HepG2 (cell line): ENCODE measurements at regions not wholly inside any gene's neighbourhood (a gene's known extent, or its start where the extent isn't known, plus 50 kb on each side); places are given as distances from the start of the nearest gene placed in this dataset.

Experiments
- ARHGAP35 ChIP-seq: sonication (generic); formaldehyde crosslinking; IDR thresholded peaks from 2 replicates; pipeline ENCODE4 v1.9.0; 2022; ENCODE audit warnings: mild to moderate bottlenecking, inconsistent platforms, moderate library complexity, missing genetic modification reagents, borderline replicate concordance
- FOXJ3 ChIP-seq: sonication (generic); formaldehyde crosslinking; IDR thresholded peaks from 2 replicates; pipeline ENCODE4 v1.4.0; 2020; ENCODE audit warnings: missing genetic modification reagents, mild to moderate bottlenecking, borderline replicate concordance
- GZF1 ChIP-seq: sonication (generic); formaldehyde crosslinking; IDR thresholded peaks from 2 replicates; pipeline ENCODE4 v1.5.1; 2020; ENCODE audit warnings: mild to moderate bottlenecking, missing genetic modification reagents
- MED8 ChIP-seq: sonication (generic); formaldehyde crosslinking; IDR thresholded peaks from 2 replicates; pipeline ENCODE4 v1.8.1; 2023; ENCODE audit warnings: mild to moderate bottlenecking, missing genetic modification reagents; ENCODE audit not compliant: insufficient replicate concordance
- ZC3H4 ChIP-seq: sonication (generic); formaldehyde crosslinking; IDR thresholded peaks from 2 replicates; pipeline ENCODE4 v1.4.0; 2020; ENCODE audit warnings: missing genetic modification reagents, borderline replicate concordance
- ZMAT3 ChIP-seq: sonication (generic); formaldehyde crosslinking; conservative IDR thresholded peaks from 2 replicates; pipeline ENCODE4 v1.7.0; 2021; ENCODE audit warnings: missing genetic modification reagents
- ZNF18 ChIP-seq: sonication (generic); formaldehyde crosslinking; IDR thresholded peaks from 2 replicates; pipeline ENCODE4 v1.8.0; 2022; ENCODE audit warnings: mild to moderate bottlenecking, missing genetic modification reagents; ENCODE audit not compliant: insufficient replicate concordance
- ZNF280D ChIP-seq: sonication (generic); formaldehyde crosslinking; IDR thresholded peaks from 2 replicates; pipeline ENCODE4 v1.5.1; 2020; ENCODE audit warnings: mild to moderate bottlenecking, missing genetic modification reagents
- ZNF335 ChIP-seq: sonication (generic); formaldehyde crosslinking; IDR thresholded peaks from 2 replicates; pipeline ENCODE4 v1.4.0; 2020; ENCODE audit warnings: missing genetic modification reagents
- ZNF883 ChIP-seq: sonication (generic); formaldehyde crosslinking; IDR thresholded peaks from 2 replicates; pipeline ENCODE4 v1.5.1; 2020; ENCODE audit warnings: mild to moderate bottlenecking, missing genetic modification reagents; ENCODE audit errors: not compliant biosample characterization
- ZSCAN25 ChIP-seq: sonication (generic); formaldehyde crosslinking; IDR thresholded peaks from 2 replicates; pipeline ENCODE4 v1.8.0; 2022; ENCODE audit warnings: mild to moderate bottlenecking, missing genetic modification reagents
- TF ChIP-seq, protein P1 (sequence below): sonication (generic); formaldehyde crosslinking; IDR thresholded peaks from 2 replicates; pipeline ENCODE4 v1.4.0; 2020; ENCODE audit warnings: missing genetic modification reagents, mild to moderate bottlenecking, borderline replicate concordance

GRCh38 chr2:234680688-234681619, 184.1 kb upstream of the ARL4C start (continued):
- 0 out of 2 replicates have a peak, but pooled peaks have one; percentile 14 for TF ChIP-seq ZNF280D (CRISPR knock-in tag)
- TF ChIP-seq ZC3H4 (CRISPR knock-in tag) = 0 out of 2 replicates have a peak, but pooled peaks have one; percentile 23
- no peak for TF ChIP-seq MED8 (CRISPR knock-in tag)
- TF ChIP-seq FOXJ3 (CRISPR knock-in tag) = no peak
- TF ChIP-seq ARHGAP35 (CRISPR knock-in tag) = no peak
- TF ChIP-seq ZMAT3 (CRISPR knock-in tag) = 0 out of 2 replicates have a peak, but pooled peaks have one; percentile 9
- no peak for TF ChIP-seq ZNF335 (CRISPR knock-in tag)
- TF ChIP-seq, protein P1, sequence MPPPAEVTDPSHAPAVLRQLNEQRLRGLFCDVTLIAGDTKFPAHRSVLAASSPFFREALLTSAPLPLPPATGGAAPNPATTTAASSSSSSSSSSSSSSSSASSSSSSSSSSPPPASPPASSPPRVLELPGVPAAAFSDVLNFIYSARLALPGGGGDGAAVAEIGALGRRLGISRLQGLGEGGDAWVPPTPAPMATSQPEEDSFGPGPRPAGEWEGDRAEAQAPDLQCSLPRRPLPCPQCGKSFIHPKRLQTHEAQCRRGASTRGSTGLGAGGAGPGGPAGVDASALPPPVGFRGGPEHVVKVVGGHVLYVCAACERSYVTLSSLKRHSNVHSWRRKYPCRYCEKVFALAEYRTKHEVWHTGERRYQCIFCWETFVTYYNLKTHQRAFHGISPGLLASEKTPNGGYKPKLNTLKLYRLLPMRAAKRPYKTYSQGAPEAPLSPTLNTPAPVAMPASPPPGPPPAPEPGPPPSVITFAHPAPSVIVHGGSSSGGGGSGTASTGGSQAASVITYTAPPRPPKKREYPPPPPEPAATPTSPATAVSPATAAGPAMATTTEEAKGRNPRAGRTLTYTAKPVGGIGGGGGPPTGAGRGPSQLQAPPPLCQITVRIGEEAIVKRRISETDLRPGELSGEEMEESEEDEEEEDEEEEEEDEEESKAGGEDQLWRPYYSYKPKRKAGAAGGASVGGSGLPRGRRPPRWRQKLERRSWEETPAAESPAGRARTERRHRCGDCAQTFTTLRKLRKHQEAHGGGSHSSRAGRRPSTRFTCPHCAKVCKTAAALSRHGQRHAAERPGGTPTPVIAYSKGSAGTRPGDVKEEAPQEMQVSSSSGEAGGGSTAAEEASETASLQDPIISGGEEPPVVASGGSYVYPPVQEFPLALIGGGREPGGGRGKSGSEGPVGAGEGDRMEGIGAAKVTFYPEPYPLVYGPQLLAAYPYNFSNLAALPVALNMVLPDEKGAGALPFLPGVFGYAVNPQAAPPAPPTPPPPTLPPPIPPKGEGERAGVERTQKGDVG (CRISPR knock-in tag) = 0 out of 2 replicates have a peak, but pooled peaks have one; percentile 17
- TF ChIP-seq GZF1 (CRISPR knock-in tag) = 0 out of 2 replicates have a peak, but pooled peaks have one; percentile 5
- TF ChIP-seq ZNF883 (CRISPR knock-in tag) = peak; percentile 2
- TF ChIP-seq ZNF18 (CRISPR knock-in tag) = peak; percentile 8
- TF ChIP-seq ZSCAN25 (CRISPR knock-in tag) = peak; percentile 7; the same call in 1 of the 2 replicates
- TF ChIP-seq, all 625 proteins: peak for 16
